Forelimb muscle (tissue), 1 donor: ENCODE measurements at regions not wholly inside any gene's neighbourhood (a gene's known extent, or its start where the extent isn't known, plus 50 kb on each side); places are given as distances from the start of the nearest gene placed in this dataset.

Experiments used
- DNase-seq: peaks from one replicate; pipeline ENCODE4 v3.0.0-alpha.2; 2013; ENCODE audit warnings: low read depth

- no peak for DNase-seq
These were observed 1339.5 kb upstream of the AGA start for GRCh38 chr4:178781779-178782178.

GRCh38 chr4:178784491-178784890, 1342.3 kb upstream of the AGA start:
- DNase-seq, result no peak

- no peak for DNase-seq
These were observed 1347.0 kb upstream of the AGA start for GRCh38 chr4:178789279-178789678.

GRCh38 chr4:178799204-178799603, 1357.0 kb upstream of the AGA start:
- DNase-seq, result no peak

- DNase-seq, result no peak
These were observed 1365.9 kb upstream of the AGA start for GRCh38 chr4:178808106-178808505.

GRCh38 chr4:178809921-178810320, 1367.7 kb upstream of the AGA start:
- DNase-seq, result no peak

GRCh38 chr4:178811356-178811755, 1369.1 kb upstream of the AGA start:
- DNase-seq, result no peak

- no peak for DNase-seq
These were observed 1370.6 kb upstream of the AGA start for GRCh38 chr4:178812866-178813265.

- DNase-seq, result no peak
These were observed 1372.7 kb upstream of the AGA start for GRCh38 chr4:178814908-178815307.

- DNase-seq, result no peak
These were observed 1381.5 kb upstream of the AGA start for GRCh38 chr4:178823673-178824295.

- DNase-seq, result no peak
These were observed 1394.6 kb upstream of the AGA start for GRCh38 chr4:178836865-178837264.

GRCh38 chr4:178838776-178839175, 1396.5 kb upstream of the AGA start:
- DNase-seq, result no peak

- DNase-seq, result no peak
These were observed 1414.0 kb upstream of the AGA start for GRCh38 chr4:178856139-178856800.

GRCh38 chr4:178871476-178871875, 1429.2 kb upstream of the AGA start:
- DNase-seq, result no peak

- DNase-seq, result no peak
These were observed 1439.7 kb upstream of the AGA start for GRCh38 chr4:178881937-178882336.

- no peak for DNase-seq
These were observed 1451.9 kb upstream of the AGA start for GRCh38 chr4:178894126-178894525.

- DNase-seq, result no peak
These were observed 1456.8 kb upstream of the AGA start for GRCh38 chr4:178899084-178899483.

- DNase-seq, result no peak
These were observed 1475.5 kb upstream of the AGA start for GRCh38 chr4:178917756-178918155.

- no peak for DNase-seq
These were observed 1494.9 kb upstream of the AGA start for GRCh38 chr4:178937130-178937529.

GRCh38 chr4:178941975-178942374, 1499.7 kb upstream of the AGA start:
- DNase-seq, result no peak

GRCh38 chr4:178953447-178954120, 1511.3 kb upstream of the AGA start:
- no peak for DNase-seq

- no peak for DNase-seq
These were observed 1513.4 kb upstream of the AGA start for GRCh38 chr4:178955614-178956013.

- no peak for DNase-seq
These were observed 1516.6 kb upstream of the AGA start for GRCh38 chr4:178958725-178959440.
